ENCODE measurements at regions not wholly inside any gene's neighbourhood (a gene's known extent, or its start where the extent isn't known, plus 50 kb on each side); places are given as distances from the start of the nearest gene placed in this dataset.

- Histone ChIP-seq H3K27ac (no peak overlapping the region), H3K36me3 (ENCODE audit: insufficient read depth in 1 of 2, low read depth in 1 of 2) (no peaks in the 10 kb centered on the region), H3K9me3 (no peaks in the 10 kb centered on the region), H3K4me1 (no peaks in the 10 kb centered on the region), H3K4me3 (no peak overlapping the region), H3K27me3 (ENCODE audit: insufficient read depth in 3 of 3, low read length in 2 of 3) (no peaks in the 10 kb centered on the region)
- DNase-seq: no peak
- intact Hi-C loops (cut with DNase I): no loop called here
- 86 to 94% (median 88%) methylated on average over 2 of the region's 2 CpGs for WGBS, 3 donors
- ATAC-seq: no peak
- no peak for TF ChIP-seq CTCF (IDR thresholded peaks at IDR 0.05)
These were observed 191.1 kb upstream of the RASGRP1 start for GRCh38 chr15:38755718-38756117.

- no peak for TF ChIP-seq CTCF (IDR thresholded peaks at IDR 0.05)
- Histone ChIP-seq H3K9me3 (no peaks in the 10 kb centered on the region), H3K27me3 (ENCODE audit: insufficient read depth in 3 of 3, low read length in 2 of 3) (no peaks in the 10 kb centered on the region), H3K4me1 (no peaks in the 10 kb centered on the region), H3K4me3 (no peak overlapping the region), H3K27ac (no peak overlapping the region), H3K36me3 (ENCODE audit: insufficient read depth in 1 of 2, low read depth in 1 of 2) (no peaks in the 10 kb centered on the region)
- 65 to 81% (median 67%) methylated on average over 5 of the region's 5 CpGs for WGBS, 3 donors
- ATAC-seq (no peak), DNase-seq (no peak)
- intact Hi-C loops (cut with DNase I): no loop called here
These were observed 191.8 kb upstream of the RASGRP1 start for GRCh38 chr15:38756441-38756840.

- 49 to 57% (median 55%) methylated on average over 1 of the region's 1 CpG for WGBS, 3 donors
- Histone ChIP-seq H3K27ac (no peak overlapping the region), H3K4me1 (no peaks in the 10 kb centered on the region), H3K27me3 (ENCODE audit: insufficient read depth in 3 of 3, low read length in 2 of 3) (no peaks in the 10 kb centered on the region), H3K36me3 (ENCODE audit: insufficient read depth in 1 of 2, low read depth in 1 of 2) (no peaks in the 10 kb centered on the region), H3K4me3 (no peak overlapping the region), H3K9me3 (no peaks in the 10 kb centered on the region)
- DNase-seq: no peak
- intact Hi-C loops (cut with DNase I): no loop called here
- no peak for ATAC-seq
- TF ChIP-seq CTCF (IDR thresholded peaks at IDR 0.05): no peak
These were observed 193.4 kb upstream of the RASGRP1 start for GRCh38 chr15:38758043-38758442.

GRCh38 chr15:38761681-38762080 is 197.1 kb upstream of the RASGRP1 start:
- intact Hi-C loops (cut with DNase I): no loop called here
- 77 to 94% (median 79%) methylated on average over 2 of the region's 2 CpGs for WGBS, 3 donors
- Histone ChIP-seq H3K27ac (no peak overlapping the region), H3K4me3 (no peak overlapping the region), H3K4me1 (no peaks in the 10 kb centered on the region), H3K9me3 (no peaks in the 10 kb centered on the region), H3K36me3 (ENCODE audit: insufficient read depth in 1 of 2, low read depth in 1 of 2) (no peaks in the 10 kb centered on the region), H3K27me3 (ENCODE audit: insufficient read depth in 3 of 3, low read length in 2 of 3) (no peaks in the 10 kb centered on the region)
- no peak for ATAC-seq
- TF ChIP-seq CTCF (IDR thresholded peaks at IDR 0.05): no peak
- no peak for DNase-seq

- Histone ChIP-seq H3K27ac (no peak overlapping the region), H3K36me3 (ENCODE audit: insufficient read depth in 1 of 2, low read depth in 1 of 2) (no peaks in the 10 kb centered on the region), H3K4me3 (no peak overlapping the region), H3K27me3 (ENCODE audit: insufficient read depth in 3 of 3, low read length in 2 of 3) (no peaks in the 10 kb centered on the region), H3K4me1 (no peaks in the 10 kb centered on the region), H3K9me3 (no peaks in the 10 kb centered on the region)
- ATAC-seq (no peak), DNase-seq (peak in 1 of 2 donors; percentile 21)
- intact Hi-C loops (cut with DNase I): no loop called here
- 37 to 51% (median 45%) methylated on average over 6 of the region's 6 CpGs for WGBS, 3 donors
- TF ChIP-seq CTCF (IDR thresholded peaks at IDR 0.05): no peak
These were observed 204.4 kb upstream of the RASGRP1 start for GRCh38 chr15:38768970-38769369.
